ENCODE measurements at regions not wholly inside any gene's neighbourhood (a gene's known extent, or its start where the extent isn't known, plus 50 kb on each side); places are given as distances from the start of the nearest gene placed in this dataset.

DNA sequence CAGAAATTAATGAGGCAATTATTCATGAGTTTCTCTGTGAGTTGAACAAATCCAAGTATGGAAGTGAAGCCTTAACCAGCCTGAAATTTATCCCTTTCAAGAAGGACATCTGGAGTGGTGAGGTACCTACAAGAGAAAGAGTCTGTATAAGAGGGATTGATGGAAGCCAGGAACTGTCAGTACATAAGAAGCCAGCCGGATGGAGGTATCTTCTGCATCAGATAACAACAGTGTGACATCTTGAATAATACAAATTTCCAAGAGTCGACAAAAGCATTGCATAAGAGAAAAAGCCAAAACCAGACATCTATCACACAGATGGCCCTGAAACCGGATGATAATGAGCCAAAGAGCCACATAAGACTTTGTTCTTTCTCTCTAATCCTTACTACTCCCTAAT is 781.2 kb downstream of the FLRT2 start:
- no peak for FAIRE-seq
- no peak for DNase-seq (ENCODE audit: low spot score)

DNA sequence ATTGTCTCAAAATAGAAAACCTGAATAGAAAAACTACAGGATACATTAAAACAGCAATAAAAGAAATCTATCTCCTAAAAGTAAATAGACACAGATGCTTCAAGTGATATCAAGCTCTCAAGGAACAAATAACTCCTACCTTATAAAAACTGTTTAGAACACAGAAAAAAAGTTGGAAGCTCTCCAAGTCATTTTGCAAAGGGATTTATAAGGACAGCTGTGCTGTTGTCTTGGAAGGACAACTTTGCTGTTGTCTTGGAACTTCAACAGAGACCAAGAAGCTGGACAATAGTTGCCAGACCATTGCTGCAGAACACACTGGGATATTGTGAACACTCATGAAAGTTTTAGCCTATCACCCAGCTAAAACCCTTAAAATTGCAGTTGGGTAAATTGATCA is 780.7 kb downstream of the FLRT2 start:
- no peak for FAIRE-seq
- DNase-seq (ENCODE audit: low spot score): no peak

- DNase-seq (ENCODE audit: low spot score) (no peak), FAIRE-seq (no peak)
These were observed 780.2 kb downstream of the FLRT2 start for GRCh38 chr14:86310148-86310547.

DNA sequence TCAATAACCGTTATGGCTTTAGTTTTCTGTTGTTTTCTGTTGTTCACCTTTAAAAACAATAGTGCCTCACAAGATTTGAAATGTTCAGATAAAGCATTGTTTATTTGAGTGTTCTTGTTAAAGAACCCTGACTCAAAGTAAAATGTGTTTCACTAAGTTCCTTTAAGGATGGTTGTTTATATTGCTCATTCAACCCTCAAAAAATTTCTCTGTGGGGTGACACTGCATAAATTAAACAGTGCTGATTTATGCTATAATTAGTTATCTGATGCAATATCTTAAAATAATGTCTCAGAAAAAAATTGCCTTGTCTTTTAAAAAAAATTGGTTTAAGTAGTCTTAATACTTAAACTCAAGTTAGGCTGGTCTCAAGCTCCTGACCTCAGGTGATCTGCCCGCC is 775.1 kb downstream of the FLRT2 start:
- DNase-seq (ENCODE audit: low spot score) (no peak), FAIRE-seq (no peak)

DNA sequence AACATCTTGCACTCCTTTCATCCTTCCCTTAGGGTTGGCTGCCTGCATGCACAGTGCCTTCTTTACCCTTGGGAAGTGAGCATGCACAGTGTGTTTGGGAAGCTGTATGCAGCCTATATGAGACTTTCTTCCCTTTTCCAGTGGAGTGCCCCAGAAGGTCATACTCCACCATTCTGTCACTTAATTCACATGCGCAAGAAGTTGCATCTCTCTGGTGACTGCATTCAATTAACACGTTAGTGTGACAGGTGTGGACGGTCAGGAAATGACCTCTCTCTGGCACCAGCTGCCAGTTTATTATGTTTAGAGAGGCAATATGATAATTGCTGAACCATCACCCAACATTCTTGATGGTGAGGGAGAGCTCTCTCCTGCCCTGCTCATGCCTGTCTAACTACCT is 770.0 kb downstream of the FLRT2 start:
- FAIRE-seq: no peak

GRCh38 chr14:86296173-86296572 is 766.2 kb downstream of the FLRT2 start:
- FAIRE-seq (no peak), DNase-seq (ENCODE audit: low spot score) (no peak)

More for the DNA sequence above, 770.0 kb downstream of the FLRT2 start:
- DNase-seq (ENCODE audit: low spot score): no peak

- no peak for DNase-seq (ENCODE audit: low spot score)
These were observed 758.4 kb downstream of the FLRT2 start for GRCh38 chr14:86288336-86288735.

GRCh38 chr14:86279405-86279804 is 749.5 kb downstream of the FLRT2 start:
- FAIRE-seq (no peak), DNase-seq (ENCODE audit: low spot score) (no peak)

More at GRCh38 chr14:86288336-86288735, 758.4 kb downstream of the FLRT2 start:
- FAIRE-seq: no peak

DNA sequence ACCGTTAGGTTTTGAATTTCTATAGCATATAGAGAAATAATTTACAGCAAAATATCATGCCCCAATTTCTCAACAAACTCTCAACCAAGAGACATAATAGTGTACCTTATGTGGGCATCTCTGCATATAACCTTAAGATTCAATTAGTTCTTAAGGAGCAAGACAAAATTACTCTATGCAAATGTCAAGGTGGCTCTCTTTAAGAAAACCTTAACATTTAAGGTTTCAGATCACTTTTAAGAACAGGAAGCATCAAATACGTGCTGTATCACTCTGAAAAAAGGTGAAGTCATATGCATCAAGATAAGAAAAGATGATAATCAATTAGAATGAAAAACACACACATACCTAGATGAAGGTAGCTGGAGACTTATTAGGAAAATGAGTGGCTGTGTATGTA is 728.0 kb downstream of the FLRT2 start:
- no peak for FAIRE-seq
- no peak for DNase-seq (ENCODE audit: low spot score)

DNA sequence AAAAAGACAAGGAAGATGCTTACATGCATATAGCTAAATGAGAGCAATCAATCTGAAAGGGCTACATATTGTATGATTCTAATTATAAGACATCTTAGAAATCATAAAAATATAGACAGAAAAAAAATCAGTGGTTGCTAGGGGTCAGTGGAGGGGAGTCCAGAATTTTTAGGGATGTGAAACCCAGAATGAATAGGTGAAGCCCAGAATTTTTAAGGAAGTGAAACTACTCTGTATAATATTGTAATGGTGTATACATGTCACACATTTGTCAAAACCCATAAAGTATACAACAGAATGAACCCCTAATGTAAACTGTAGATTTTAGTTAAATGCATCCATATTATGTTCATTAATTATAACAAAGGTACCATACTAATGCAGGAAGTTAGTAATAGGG is 713.2 kb downstream of the FLRT2 start:
- FAIRE-seq: no peak
- DNase-seq (ENCODE audit: low spot score): no peak

DNA sequence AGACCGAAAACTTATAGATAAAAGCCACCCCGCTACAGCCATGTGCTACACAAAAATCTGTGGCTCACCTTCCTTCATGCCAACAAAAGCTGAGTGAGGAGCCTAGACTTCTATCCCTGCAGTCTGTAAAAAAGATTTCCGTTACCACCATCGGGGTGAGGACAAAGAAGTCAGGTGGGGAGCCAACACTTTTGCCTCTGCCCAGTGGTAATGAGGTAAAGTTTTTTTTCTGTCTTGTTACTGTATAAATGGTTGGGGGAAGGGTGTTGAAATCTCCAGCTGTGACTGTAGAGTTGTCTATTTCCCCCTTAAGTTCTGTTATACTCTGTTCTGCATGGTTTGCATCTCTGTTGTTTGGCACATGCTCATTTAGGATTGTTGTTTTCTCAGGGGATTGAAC is 707.8 kb downstream of the FLRT2 start:
- DNase-seq (ENCODE audit: low spot score) (no peak), FAIRE-seq (no peak)

GRCh38 chr14:86221755-86222154 is 691.8 kb downstream of the FLRT2 start:
- DNase-seq (ENCODE audit: low spot score) (no peak), FAIRE-seq (no peak)

- FAIRE-seq: no peak
- no peak for DNase-seq (ENCODE audit: low spot score)
These were observed 691.1 kb downstream of the FLRT2 start for GRCh38 chr14:86221000-86221399.

DNA sequence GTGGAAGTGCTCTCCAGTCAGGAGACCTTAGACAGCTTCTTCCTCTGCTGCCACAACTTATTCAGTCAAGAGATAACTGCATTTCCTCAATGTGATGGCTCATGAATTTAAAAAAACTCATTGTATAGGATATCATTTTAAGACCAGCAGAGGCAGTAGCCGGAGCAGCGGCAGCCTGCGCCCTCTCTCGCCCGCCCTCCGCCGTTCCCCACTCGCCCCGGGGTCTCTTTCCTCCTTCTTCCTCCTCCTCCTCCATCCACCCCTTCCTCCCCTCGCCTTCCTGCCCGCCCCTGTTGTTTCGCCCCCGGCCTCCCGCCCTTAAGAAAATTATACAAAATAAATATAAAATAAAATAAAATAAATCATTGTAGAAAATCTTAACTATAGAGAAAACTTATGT is 687.6 kb downstream of the FLRT2 start:
- DNase-seq (ENCODE audit: low spot score): no peak
- no peak for FAIRE-seq

GRCh38 chr14:86203843-86204242 is 673.9 kb downstream of the FLRT2 start:
- DNase-seq (ENCODE audit: low spot score) (no peak), FAIRE-seq (no peak)

DNA sequence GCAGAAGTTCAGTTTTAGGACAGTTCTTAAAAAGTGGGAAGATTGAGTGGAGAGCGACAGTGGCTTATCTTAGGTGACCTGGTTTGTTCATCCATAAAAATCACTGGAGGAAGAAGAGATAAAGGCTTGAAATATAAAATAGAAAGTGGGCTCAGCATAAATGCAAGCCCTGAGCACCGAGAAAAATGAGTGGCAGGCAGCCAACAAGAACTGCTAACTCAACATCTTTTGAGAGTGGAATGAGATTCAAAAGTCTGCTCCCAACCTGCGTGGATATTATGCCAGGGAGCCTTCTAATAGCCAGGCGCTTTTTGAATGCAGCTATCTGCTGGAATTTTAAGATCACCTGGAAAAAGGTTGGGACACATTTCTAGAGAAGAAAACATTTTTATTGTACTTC is 666.5 kb downstream of the FLRT2 start:
- DNase-seq (ENCODE audit: low spot score) (no peak), FAIRE-seq (no peak)

GRCh38 chr14:86193756-86194155 is 663.8 kb downstream of the FLRT2 start:
- DNase-seq (ENCODE audit: low spot score): no peak
- no peak for FAIRE-seq

- FAIRE-seq (no peak), DNase-seq (ENCODE audit: low spot score) (no peak)
These were observed 650.0 kb downstream of the FLRT2 start for GRCh38 chr14:86179980-86180379.

- FAIRE-seq: no peak
- DNase-seq (ENCODE audit: low spot score): no peak
These were observed 638.4 kb downstream of the FLRT2 start for GRCh38 chr14:86168371-86168770.

DNA sequence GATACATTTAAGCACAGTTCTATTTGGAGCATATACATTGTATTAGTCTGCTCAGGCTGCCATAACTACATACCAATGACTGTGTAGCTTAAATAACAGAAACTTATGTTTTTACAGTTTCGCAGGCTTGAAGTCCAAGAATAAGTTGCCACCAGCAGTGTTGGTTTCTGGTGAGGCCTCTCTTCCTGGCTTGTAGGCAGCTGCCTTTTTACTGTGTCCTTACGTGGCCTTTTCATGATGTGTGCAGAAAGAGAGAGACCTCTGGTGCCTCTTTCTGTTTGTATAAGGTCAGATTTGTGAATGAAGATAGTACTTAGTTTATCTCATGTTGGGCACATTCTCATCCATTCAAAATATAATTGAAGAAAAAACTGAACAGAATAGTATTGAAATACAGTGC is 636.6 kb downstream of the FLRT2 start:
- FAIRE-seq: no peak
- no peak for DNase-seq (ENCODE audit: low spot score)

GRCh38 chr14:86153480-86153879 is 623.5 kb downstream of the FLRT2 start:
- DNase-seq (ENCODE audit: low spot score) (no peak), FAIRE-seq (no peak)

- DNase-seq (ENCODE audit: low spot score) (no peak), FAIRE-seq (no peak)
These were observed 613.3 kb downstream of the FLRT2 start for GRCh38 chr14:86143248-86143647.

DNA sequence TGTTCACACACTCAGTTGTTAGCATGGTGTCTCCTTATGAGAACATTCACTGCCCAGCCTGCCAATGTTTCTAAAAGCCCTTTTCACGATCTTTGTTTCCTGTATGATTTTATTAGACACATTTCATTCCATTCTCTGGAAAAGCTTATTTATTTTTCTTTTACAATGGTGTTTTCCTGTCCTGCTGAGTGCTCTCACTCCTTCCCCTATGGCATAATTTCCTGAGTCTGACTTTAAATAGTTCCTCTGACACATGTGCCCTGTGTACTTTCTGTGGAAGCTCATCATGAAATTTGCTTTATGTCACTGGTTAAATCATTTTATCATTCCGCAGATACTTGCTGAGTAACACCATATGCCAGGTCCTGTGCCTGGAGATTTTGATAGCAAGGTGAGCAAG is 612.0 kb downstream of the FLRT2 start:
- FAIRE-seq: no peak
- no peak for DNase-seq (ENCODE audit: low spot score)

- FAIRE-seq: no peak
- no peak for DNase-seq (ENCODE audit: low spot score)
These were observed 599.5 kb downstream of the FLRT2 start for GRCh38 chr14:86129426-86129825.
